K562 (cell line): ENCODE measurements at regions not wholly inside any gene's neighbourhood (a gene's known extent, or its start where the extent isn't known, plus 50 kb on each side); places are given as distances from the start of the nearest gene placed in this dataset.

Source experiments
- ATAC-seq: fragments of 200-7000 bp; cut with Tn5 transposase; 3 replicates; pipeline ENCODE4 v1.9.1; 2020; ENCODE audit warnings: moderate library complexity
- BruUV-seq: library from RNA; stranded (reverse); fragments of 400-500 nt; replicated peaks from 2 replicates; lab custom pipeline; 2021; lab: Mats Ljungman, UMichigan
- CTCF ChIA-PET: fragments of 300-600 bp; formaldehyde crosslinking; extraction: SDS; loops from one replicate; lab custom pipeline; 2021; ENCODE audit warnings: low intra/inter-chr PET ratio; lab: Yijun Ruan, JAX
- POLR2A ChIA-PET: fragments of 300-600, 350-650 bp; sonication (Branson Sonifier 250); formaldehyde crosslinking; extraction: SDS; loops from one replicate; lab custom pipeline; 2021; ENCODE audit warnings: antibody characterized with exemption, inconsistent platforms; lab: Yijun Ruan, JAX
- DNase-seq, 4 experiments: peaks; one replicate each; pipeline versions ENCODE4 v3.0.0 to v3.0.0-alpha.2; 2011 to 2018; ENCODE audit warnings: low spot score in 3 of 4, mixed read lengths in 3 of 4; ENCODE audit errors: extremely low read depth in 1 of 4
- FAIRE-seq: peaks from 2 replicates; lab custom pipeline; 2011; peaks lifted over from hg19 to GRCh38; lab: Jason Lieb, UNC
- H2AFZ ChIP-seq: 2 replicates; pipeline ENCODE4 v1.6.0; 2011; ENCODE audit warnings: low read depth, low read length, control low read depth, inconsistent platforms
- H3K27ac ChIP-seq: fragments of 200-600 bp; 3 replicates; pipeline ENCODE4 v1.8.0; 2011; ENCODE audit warnings: low read depth, mild to moderate bottlenecking, control low read depth, inconsistent platforms, low read length, moderate library complexity, mixed read lengths; ENCODE audit errors: extremely low read depth
- H3K27me3 ChIP-seq, 2 experiments: fragments of 300-600 bp in 1 of 2; 2 replicates in 1 of 2; 3 replicates in 1 of 2; pipeline versions ENCODE4 v1.6.0 to v1.8.0; 2011; ENCODE audit warnings: inconsistent platforms in 2 of 2, low read length in 2 of 2, mild to moderate bottlenecking in 1 of 2, mixed read lengths in 1 of 2, moderate library complexity in 1 of 2; ENCODE audit not compliant: control insufficient read depth in 2 of 2, insufficient read depth in 2 of 2
- H3K36me3 ChIP-seq: fragments of 300-600 bp; 3 replicates; pipeline ENCODE4 v1.8.0; 2011; ENCODE audit warnings: mild to moderate bottlenecking, low read length, inconsistent platforms; ENCODE audit not compliant: control insufficient read depth, insufficient read depth
- H3K4me1 ChIP-seq, 2 experiments: fragments of 200-600 bp in 1 of 2; replicated peaks in 1 of 2; 2 replicates in 1 of 2; 3 replicates in 1 of 2; pipeline versions ENCODE4 v1.5.1 to v1.8.0; 2011; ENCODE audit warnings: inconsistent platforms in 2 of 2, low read length in 2 of 2, mild to moderate bottlenecking in 1 of 2, mixed read lengths in 1 of 2, moderate library complexity in 1 of 2; ENCODE audit not compliant: control insufficient read depth in 2 of 2, insufficient read depth in 2 of 2
- H3K4me2 ChIP-seq: 2 replicates; pipeline ENCODE4 v1.6.1; 2011; ENCODE audit warnings: low read length, control low read depth, inconsistent platforms, mixed read lengths; ENCODE audit not compliant: insufficient read depth
- H3K4me3 ChIP-seq: fragments of 200-600 bp; sonication (generic), shearing (Covaris generic); 2 replicates; pipeline ENCODE4 v1.5.1; 2016; ENCODE audit warnings: control low read depth, inconsistent platforms
- H3K79me2 ChIP-seq: fragments of 200-600 bp; 3 replicates; pipeline ENCODE4 v1.8.0; 2011; ENCODE audit warnings: low read length, inconsistent platforms; ENCODE audit not compliant: control insufficient read depth, insufficient read depth
- H3K9ac ChIP-seq, 2 experiments: 2 replicates each; pipeline versions ENCODE4 v1.6.0 to v1.6.1; 2011; ENCODE audit warnings: low read depth in 2 of 2, low read length in 2 of 2, control low read depth in 1 of 2, inconsistent platforms in 1 of 2, mild to moderate bottlenecking in 1 of 2, mixed read lengths in 1 of 2; ENCODE audit not compliant: insufficient read depth in 1 of 2
- H3K9me1 ChIP-seq: one replicate; pipeline ENCODE4 v1.6.0; 2011; ENCODE audit warnings: inconsistent platforms, mild to moderate bottlenecking, low read length, moderate library complexity; ENCODE audit not compliant: control insufficient read depth, insufficient read depth
- H3K9me3 ChIP-seq: replicated peaks from 2 replicates; pipeline ENCODE4 v1.5.1; 2011; ENCODE audit warnings: low read depth, low read length, inconsistent platforms; ENCODE audit not compliant: control insufficient read depth, insufficient read depth
- H4K20me1 ChIP-seq: replicated peaks from 2 replicates; pipeline ENCODE4 v1.6.1; 2011; ENCODE audit warnings: low read length, inconsistent platforms, mixed read lengths; ENCODE audit not compliant: control insufficient read depth, insufficient read depth
- ARID1B ChIP-seq: fragments of 450-650 bp; IDR thresholded peaks from 2 replicates; pipeline ENCODE4 v1.6.1; 2016; ENCODE audit warnings: antibody characterized with exemption, mild to moderate bottlenecking, inconsistent platforms
- BCOR ChIP-seq: fragments of 450-650 bp; IDR thresholded peaks from 2 replicates; pipeline ENCODE4 v1.6.1; 2016
- E2F6 ChIP-seq, 2 experiments: IDR thresholded peaks; 2 replicates each; pipeline ENCODE4 v1.6.1; 2011; ENCODE audit warnings: borderline replicate concordance in 1 of 2, control low read depth in 1 of 2, low read depth in 1 of 2, low read length in 1 of 2, mild to moderate bottlenecking in 1 of 2, mixed read lengths in 1 of 2, moderate library complexity in 1 of 2; ENCODE audit not compliant: insufficient read depth in 1 of 2, insufficient read length in 1 of 2, poor library complexity in 1 of 2, severe bottlenecking in 1 of 2; ENCODE audit errors: extremely low read depth in 1 of 2
- EHMT2 ChIP-seq: fragments of 450-650 bp; IDR thresholded peaks from 2 replicates; pipeline ENCODE4 v1.6.1; 2018; ENCODE audit warnings: antibody characterized with exemption
- GABPB1 ChIP-seq: sonication (generic); formaldehyde crosslinking; IDR thresholded peaks from 2 replicates; pipeline ENCODE4 v1.8.0; 2022; ENCODE audit warnings: mild to moderate bottlenecking, missing genetic modification reagents
- HMG20A ChIP-seq: fragments of 450-650 bp; formaldehyde crosslinking; conservative IDR thresholded peaks from 2 replicates; pipeline ENCODE4 v1.4.0; 2020; ENCODE audit warnings: mild to moderate bottlenecking, mixed read lengths
- JUND ChIP-seq, 2 experiments: IDR thresholded peaks; 2 replicates in 1 of 2; 3 replicates in 1 of 2; pipeline ENCODE4 v1.6.1; 2011; ENCODE audit warnings: borderline replicate concordance in 2 of 2, low read depth in 2 of 2, low read length in 2 of 2, improper control_type of control experiment in 1 of 2, missing biosample characterization in 1 of 2, missing genetic modification characterization in 1 of 2, missing genetic modification reagents in 1 of 2
- MAFK ChIP-seq: IDR thresholded peaks from 2 replicates; pipeline ENCODE4 v1.6.1; 2011; ENCODE audit warnings: low read length, improper control_type of control experiment
- MCM7 ChIP-seq, 2 experiments: fragments of 450-650 bp; IDR thresholded peaks; 2 replicates each; pipeline ENCODE4 v1.6.1; 2016 to 2018
- MLX ChIP-seq, 2 experiments: fragments of 450-650 bp in 1 of 2; sonication (generic) in 1 of 2; formaldehyde crosslinking; conservative IDR thresholded peaks; 2 replicates each; pipeline versions ENCODE4 v1.4.0 to v1.8.1; 2020 to 2022; ENCODE audit warnings: mild to moderate bottlenecking in 1 of 2, missing genetic modification reagents in 1 of 2
- NFRKB ChIP-seq: fragments of 450-650 bp; IDR thresholded peaks from 2 replicates; pipeline ENCODE4 v1.6.1; 2016; ENCODE audit warnings: low read depth
- PHB2 ChIP-seq: fragments of 450-650 bp; IDR thresholded peaks from 2 replicates; pipeline ENCODE4 v1.6.1; 2017; ENCODE audit warnings: low read depth
- POLR2B ChIP-seq: fragments of 450-650 bp; IDR thresholded peaks from 2 replicates; pipeline ENCODE4 v1.6.1; 2018; ENCODE audit warnings: low read depth; ENCODE audit not compliant: partially characterized antibody
- POLR2H ChIP-seq: IDR thresholded peaks from 2 replicates; pipeline ENCODE4 v1.6.1; 2016; ENCODE audit warnings: missing genetic modification characterization, low read depth, mild to moderate bottlenecking, control low read depth, missing compliant biosample characterization, moderate library complexity
- SLC30A9 ChIP-seq: fragments of 250-450 bp; sonication (Bioruptor Pico); IDR thresholded peaks from 2 replicates; pipeline ENCODE4 v1.8.0; 2022; ENCODE audit warnings: mild to moderate bottlenecking, moderate library complexity
- STAT5B ChIP-seq: fragments of 250-450 bp; sonication (Bioruptor Pico); IDR thresholded peaks from 2 replicates; pipeline ENCODE4 v1.8.0; 2021; ENCODE audit warnings: mild to moderate bottlenecking, inconsistent platforms
- TFE3 ChIP-seq: fragments of 450-650 bp; formaldehyde crosslinking; IDR thresholded peaks from 2 replicates; pipeline ENCODE4 v1.4.0; 2020; ENCODE audit warnings: mild to moderate bottlenecking, mixed read lengths
- TGIF2 ChIP-seq: sonication (generic); formaldehyde crosslinking; IDR thresholded peaks from 2 replicates; pipeline ENCODE4 v1.8.1; 2022; ENCODE audit warnings: mild to moderate bottlenecking, missing genetic modification reagents, moderate library complexity
- ZNF717 ChIP-seq: fragments of 250-450 bp; sonication (Bioruptor Pico); IDR thresholded peaks from 2 replicates; pipeline ENCODE4 v1.5.0; 2021
- whole genome bisulfite sequencing: fragments of 100-300 bp; shearing (Covaris generic); methylation state at CpG from one replicate; pipeline ENCODE4 v1.1.6; 2016; ENCODE audit warnings: low coverage, mixed read lengths; ENCODE audit not compliant: insufficient coverage; ENCODE audit errors: missing lambda C conversion rate; 5-methylcytosine and 5-hydroxymethylcytosine counted together
- in situ Hi-C: fragments of 300-500 bp; cut with MboI; formaldehyde crosslinking; loops from 4 replicates; pipeline ENCODE4 v1.15.0; 2018; ENCODE audit warnings: inconsistent platforms, mixed read lengths
- intact Hi-C: fragments of 100-400 bp; cut with micrococcal nuclease; formaldehyde crosslinking; loops from 2 replicates; pipeline ENCODE4 v1.14.2; 2022

- Histone ChIP-seq H3K4me1 (no peaks in the 10 kb centered on the region), H4K20me1 (no peaks in the 10 kb centered on the region), H3K4me3 (no peak overlapping the region), H3K9me3 (no peaks in the 10 kb centered on the region), H2AFZ (no peak overlapping the region), H3K9ac (no peak overlapping the region), H3K9me1 (no peaks in the 10 kb centered on the region), H3K4me2 (no peak overlapping the region), H3K36me3 (no peaks in the 10 kb centered on the region), H3K27me3 (no peaks in the 10 kb centered on the region), H3K79me2 (no peaks in the 10 kb centered on the region), H3K27ac (no peak overlapping the region)
- intact Hi-C loops (no loop called here), in situ Hi-C loops (no loop called here)
- BruUV-seq: no TSS peak
- DNase-seq (no peak), FAIRE-seq (no peak), ATAC-seq (no peak)
- ChIA-PET POLR2A (no interaction called here), CTCF (no interaction called here)
- WGBS: 3% methylated on average over 7 of the region's 7 CpGs
- TF ChIP-seq STAT5B (CRISPR knock-in tag): no peak
- no peak for TF ChIP-seq MAFK
- no peak for TF ChIP-seq TFE3 (CRISPR knock-in tag)
- no peak for TF ChIP-seq HMG20A (CRISPR knock-in tag)
- no peak for TF ChIP-seq ARID1B
- no peak for TF ChIP-seq NFRKB
- TF ChIP-seq ZNF717: no peak
- TF ChIP-seq MCM7 (IDR thresholded peaks at IDR 0.05): no peak
- no peak for TF ChIP-seq GABPB1 (CRISPR knock-in tag)
- no peak for TF ChIP-seq EHMT2
- TF ChIP-seq POLR2B: no peak
- TF ChIP-seq BCOR: no peak
- TF ChIP-seq JUND (IDR thresholded peaks at IDR 0.05; ENCODE audit: borderline replicate concordance, low read depth, low read length): no peak
- no peak for TF ChIP-seq JUND (tag; IDR thresholded peaks at IDR 0.05; ENCODE audit: borderline replicate concordance, low read depth, low read length)
- no peak for TF ChIP-seq POLR2H (tag)
- no peak for TF ChIP-seq SLC30A9 (CRISPR knock-in tag)
- no peak for TF ChIP-seq TGIF2 (CRISPR knock-in tag)
- no peak for TF ChIP-seq E2F6 (IDR thresholded peaks at IDR 0.05; ENCODE audit: borderline replicate concordance in 1 of 2, extremely low read depth in 1 of 2, insufficient read depth in 1 of 2, insufficient read length in 1 of 2, low read depth in 1 of 2, low read length in 1 of 2, poor library complexity in 1 of 2, severe bottlenecking in 1 of 2)
- TF ChIP-seq PHB2: no peak
- TF ChIP-seq MLX (CRISPR knock-in tag; conservative IDR thresholded peaks at IDR 0.05): no peak
These were observed 476.2 kb upstream of the FZD8 start for GRCh38 chr10:36118314-36118713.
